NB4 (cell line): ENCODE measurements at regions not wholly inside any gene's neighbourhood (a gene's known extent, or its start where the extent isn't known, plus 50 kb on each side); places are given as distances from the start of the nearest gene placed in this dataset.

Experiments used
- DNase-seq: peaks from one replicate; pipeline ENCODE4 v3.0.0; 2010; ENCODE audit warnings: low read depth
- H3K4me3 ChIP-seq: one replicate; pipeline ENCODE4 v1.5.1; 2011; ENCODE audit warnings: mild to moderate bottlenecking, low read depth, low read length, moderate library complexity
- CTCF ChIP-seq: IDR thresholded peaks from one replicate; pipeline ENCODE4 v1.5.1; 2012; ENCODE audit warnings: low read depth, low read length
- MAX ChIP-seq: IDR thresholded peaks from 2 replicates; pipeline ENCODE4 v1.6.1; 2011; ENCODE audit warnings: low read depth, low read length
- MYC ChIP-seq: IDR thresholded peaks from 2 replicates; pipeline ENCODE4 v1.6.1; 2011; ENCODE audit warnings: low read depth, low read length
- POLR2A ChIP-seq: IDR thresholded peaks from 2 replicates; pipeline ENCODE4 v1.6.1; 2011; ENCODE audit warnings: mild to moderate bottlenecking; ENCODE audit not compliant: insufficient read length; ENCODE audit errors: extremely low read depth

- DNase-seq: no peak
- no peak overlapping the region for H3K4me3 ChIP-seq
- no peak for TF ChIP-seq CTCF
- TF ChIP-seq POLR2A: no peak
- TF ChIP-seq MYC: no peak
- no peak for TF ChIP-seq MAX
These were observed 191.1 kb upstream of the B3GALT2 start for GRCh38 chr1:193377472-193377871.

GRCh38 chr1:193372553-193372952 is 186.1 kb upstream of the B3GALT2 start:
- TF ChIP-seq MYC (no peak), MAX (no peak), CTCF (no peak)
- no peak overlapping the region for H3K4me3 ChIP-seq
- no peak for DNase-seq

GRCh38 chr1:193368302-193368701 is 181.9 kb upstream of the B3GALT2 start:
- no peak for DNase-seq
- no peak for TF ChIP-seq MYC
- no peak for TF ChIP-seq CTCF
- TF ChIP-seq MAX: no peak
- no peak for TF ChIP-seq POLR2A
- H3K4me3 ChIP-seq: no peak overlapping the region

GRCh38 chr1:193367863-193368262 is 181.4 kb upstream of the B3GALT2 start:
- no peak for DNase-seq
- TF ChIP-seq MAX: no peak
- TF ChIP-seq CTCF: no peak
- TF ChIP-seq MYC: no peak
- TF ChIP-seq POLR2A: no peak
- no peak overlapping the region for H3K4me3 ChIP-seq

- no peak for DNase-seq
- TF ChIP-seq MAX: no peak
- no peak for TF ChIP-seq POLR2A
- TF ChIP-seq CTCF: no peak
- TF ChIP-seq MYC: no peak
- H3K4me3 ChIP-seq: no peak overlapping the region
These were observed 180.5 kb upstream of the B3GALT2 start for GRCh38 chr1:193366764-193367507.
